ENCODE measurements at regions not wholly inside any gene's neighbourhood (a gene's known extent, or its start where the extent isn't known, plus 50 kb on each side); places are given as distances from the start of the nearest gene placed in this dataset.

GRCh38 chr6:168181316-168181715, 102.3 kb upstream of the FRMD1 start:
- no peaks in the 10 kb centered on the region for H3K4me1 Mint-ChIP-seq (ENCODE audit: low read depth, unreplicated experiment)
- BruUV-seq (replicated peaks) = no TSS peak
- H3K27ac Mint-ChIP-seq (ENCODE audit: unreplicated experiment) = no peak overlapping the region
- no peak for TF ChIP-seq CTCF (IDR thresholded peaks at IDR 0.05; ENCODE audit: insufficient read depth in 1 of 2, low read depth in 1 of 2, low read length in 1 of 2, severe bottlenecking in 1 of 2, unreplicated experiment in 1 of 2)
- Histone ChIP-seq H3K36me3 (ENCODE audit: control insufficient read depth, insufficient read depth, low read length) (no peaks in the 10 kb centered on the region), H3K4me1 (no peaks in the 10 kb centered on the region), H3K27me3 (replicated peaks; ENCODE audit: control insufficient read depth, insufficient read depth, low read length) (no peaks in the 10 kb centered on the region), H3K4me3 (ENCODE audit: low read depth, low read length) (no peak overlapping the region), H3K9me3 (no peaks in the 10 kb centered on the region)
- intact Hi-C loops (cut with micrococcal nuclease; ENCODE audit: unreplicated experiment) = no loop called here
- H3K36me3 Mint-ChIP-seq (ENCODE audit: insufficient read depth, unreplicated experiment) = no peaks in the 10 kb centered on the region
- H3K9me3 Mint-ChIP-seq (ENCODE audit: unreplicated experiment) = no peaks in the 10 kb centered on the region
- POLR2A ChIA-PET = no interaction called here
- H3K27me3 Mint-ChIP-seq (ENCODE audit: insufficient read depth, unreplicated experiment) = no peaks in the 10 kb centered on the region
- peak in 1 of 2 experiments; percentile 9 for DNase-seq
- H3K4me3 Mint-ChIP-seq (ENCODE audit: unreplicated experiment) = no peak overlapping the region
- CTCF ChIA-PET = no interaction called here

- H3K4me1 ChIP-seq = no peaks in the 10 kb centered on the region
- Mint-ChIP-seq H3K36me3 (ENCODE audit: insufficient read depth, unreplicated experiment) (no peaks in the 10 kb centered on the region), H3K4me1 (ENCODE audit: low read depth, unreplicated experiment) (no peaks in the 10 kb centered on the region), H3K9me3 (ENCODE audit: unreplicated experiment) (no peaks in the 10 kb centered on the region), H3K27ac (ENCODE audit: unreplicated experiment) (no peak overlapping the region), H3K4me3 (ENCODE audit: unreplicated experiment) (no peak overlapping the region), H3K27me3 (ENCODE audit: insufficient read depth, unreplicated experiment) (no peaks in the 10 kb centered on the region)
- BruUV-seq (replicated peaks) = no TSS peak
- no peaks in the 10 kb centered on the region for H3K27me3 ChIP-seq (replicated peaks; ENCODE audit: control insufficient read depth, insufficient read depth, low read length)
- CTCF ChIA-PET = no interaction called here
- intact Hi-C loops (cut with micrococcal nuclease; ENCODE audit: unreplicated experiment) = no loop called here
- TF ChIP-seq CTCF (IDR thresholded peaks at IDR 0.05; ENCODE audit: insufficient read depth in 1 of 2, low read depth in 1 of 2, low read length in 1 of 2, severe bottlenecking in 1 of 2, unreplicated experiment in 1 of 2) = no peak
- H3K36me3 ChIP-seq (ENCODE audit: control insufficient read depth, insufficient read depth, low read length) = no peaks in the 10 kb centered on the region
- no peak overlapping the region for H3K4me3 ChIP-seq (ENCODE audit: low read depth, low read length)
- no peaks in the 10 kb centered on the region for H3K9me3 ChIP-seq
- POLR2A ChIA-PET = no interaction called here
- DNase-seq = peak in 1 of 2 experiments; percentile 17
These were observed 101.6 kb upstream of the FRMD1 start for GRCh38 chr6:168180548-168181011.

- Histone ChIP-seq H3K27me3 (replicated peaks; ENCODE audit: control insufficient read depth, insufficient read depth, low read length) (no peaks in the 10 kb centered on the region), H3K9me3 (no peaks in the 10 kb centered on the region), H3K36me3 (ENCODE audit: control insufficient read depth, insufficient read depth, low read length) (no peaks in the 10 kb centered on the region), H3K4me1 (no peaks in the 10 kb centered on the region), H3K4me3 (ENCODE audit: low read depth, low read length) (no peak overlapping the region)
- Mint-ChIP-seq H3K27ac (ENCODE audit: unreplicated experiment) (no peak overlapping the region), H3K9me3 (ENCODE audit: unreplicated experiment) (no peaks in the 10 kb centered on the region), H3K27me3 (ENCODE audit: insufficient read depth, unreplicated experiment) (no peaks in the 10 kb centered on the region), H3K4me1 (ENCODE audit: low read depth, unreplicated experiment) (no peaks in the 10 kb centered on the region), H3K4me3 (ENCODE audit: unreplicated experiment) (no peak overlapping the region), H3K36me3 (ENCODE audit: insufficient read depth, unreplicated experiment) (no peaks in the 10 kb centered on the region)
- intact Hi-C loops (cut with micrococcal nuclease; ENCODE audit: unreplicated experiment) = no loop called here
- ChIA-PET CTCF (no interaction called here), POLR2A (no interaction called here)
- BruUV-seq (replicated peaks) = no TSS peak
- TF ChIP-seq CTCF (IDR thresholded peaks at IDR 0.05; ENCODE audit: insufficient read depth in 1 of 2, low read depth in 1 of 2, low read length in 1 of 2, severe bottlenecking in 1 of 2, unreplicated experiment in 1 of 2) = no peak
- peak in 1 of 2 experiments; percentile 20 for DNase-seq
These were observed 100.8 kb upstream of the FRMD1 start for GRCh38 chr6:168179702-168180382.

All from Caco-2 (cell line).